ENCODE measurements at regions not wholly inside any gene's neighbourhood (a gene's known extent, or its start where the extent isn't known, plus 50 kb on each side); places are given as distances from the start of the nearest gene placed in this dataset.
"Not testable (repeated sequence)": the region's sequence is repeated elsewhere in the genome, so short reads cannot be mapped to it uniquely, and the experiment has no call there.

- TF ChIP-seq CTCF (IDR thresholded peaks at IDR 0.05; ENCODE audit: insufficient read depth, low read depth, low read length) = no peak
- ChIA-PET CTCF (no interaction called here), POLR2A (no interaction called here)
- Histone ChIP-seq H3K4me3 (ENCODE audit: low read depth, low read length) (no peak overlapping the region), H3K27me3 (ENCODE audit: control insufficient read depth, insufficient read depth, low read length) (no peaks in the 10 kb centered on the region), H3K36me3 (ENCODE audit: control insufficient read depth, insufficient read depth, low read length) (no peaks in the 10 kb centered on the region)
- no peak for DNase-seq (ENCODE audit: low read depth)
Observed at GRCh38 chr11:83361831-83362230, 75.7 kb upstream of the CCDC90B start.

DNA sequence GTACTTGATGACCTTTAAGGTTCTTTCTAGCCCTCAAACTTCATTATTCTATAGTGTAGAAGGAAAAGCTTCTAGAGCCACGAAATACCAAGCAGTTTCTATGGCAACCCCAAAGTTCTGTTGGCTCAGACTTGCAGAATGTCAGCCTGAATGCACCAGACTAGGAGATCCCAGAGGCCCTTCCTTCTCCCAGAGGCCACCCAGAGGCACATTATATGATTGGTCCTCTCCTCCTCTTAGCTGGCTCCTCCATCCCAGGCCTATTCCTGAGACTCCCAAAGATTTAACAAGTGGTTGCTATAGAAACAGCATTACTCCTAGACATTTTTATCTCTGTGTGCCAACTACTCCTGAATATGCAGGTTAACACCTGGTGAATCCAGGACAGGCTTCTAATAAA, 69.2 kb upstream of the CCDC90B start:
- ChIA-PET CTCF (interaction anchor here (0.7 kb wide), 1 partner anchor 20 kb away, joined by 3 read pairs; no protein-coding TSS in a partner anchor), POLR2A (no interaction called here)
- Histone ChIP-seq H3K4me3 (ENCODE audit: low read depth, low read length) (no peak overlapping the region), H3K36me3 (ENCODE audit: control insufficient read depth, insufficient read depth, low read length) (no peaks in the 10 kb centered on the region), H3K27me3 (ENCODE audit: control insufficient read depth, insufficient read depth, low read length) (no peaks in the 10 kb centered on the region)
- TF ChIP-seq CTCF (IDR thresholded peaks at IDR 0.05; ENCODE audit: insufficient read depth, low read depth, low read length) = no peak
- DNase-seq (ENCODE audit: low read depth) = no peak

- Histone ChIP-seq H3K36me3 (ENCODE audit: control insufficient read depth, insufficient read depth, low read length) (no peaks in the 10 kb centered on the region), H3K4me3 (ENCODE audit: low read depth, low read length) (no peak overlapping the region), H3K27me3 (ENCODE audit: control insufficient read depth, insufficient read depth, low read length) (no peaks in the 10 kb centered on the region)
- ChIA-PET POLR2A (no interaction called here), CTCF (interaction anchor here (0.6 kb wide), 1 partner anchor 483 kb away, joined by 3 read pairs; no protein-coding TSS in a partner anchor)
- no peak for DNase-seq (ENCODE audit: low read depth)
- TF ChIP-seq CTCF (IDR thresholded peaks at IDR 0.05; ENCODE audit: insufficient read depth, low read depth, low read length) = no peak
Observed at GRCh38 chr11:83350187-83350586, 64.0 kb upstream of the CCDC90B start.

- Histone ChIP-seq H3K36me3 (ENCODE audit: control insufficient read depth, insufficient read depth, low read length) (no peaks in the 10 kb centered on the region), H3K27me3 (ENCODE audit: control insufficient read depth, insufficient read depth, low read length) (no peaks in the 10 kb centered on the region), H3K4me3 (ENCODE audit: low read depth, low read length) (no peak overlapping the region)
- ChIA-PET POLR2A (no interaction called here), CTCF (no interaction called here)
- DNase-seq (ENCODE audit: low read depth) = no peak
- TF ChIP-seq CTCF (IDR thresholded peaks at IDR 0.05; ENCODE audit: insufficient read depth, low read depth, low read length) = no peak
Observed at GRCh38 chr11:83349296-83349695, 63.1 kb upstream of the CCDC90B start.

DNA sequence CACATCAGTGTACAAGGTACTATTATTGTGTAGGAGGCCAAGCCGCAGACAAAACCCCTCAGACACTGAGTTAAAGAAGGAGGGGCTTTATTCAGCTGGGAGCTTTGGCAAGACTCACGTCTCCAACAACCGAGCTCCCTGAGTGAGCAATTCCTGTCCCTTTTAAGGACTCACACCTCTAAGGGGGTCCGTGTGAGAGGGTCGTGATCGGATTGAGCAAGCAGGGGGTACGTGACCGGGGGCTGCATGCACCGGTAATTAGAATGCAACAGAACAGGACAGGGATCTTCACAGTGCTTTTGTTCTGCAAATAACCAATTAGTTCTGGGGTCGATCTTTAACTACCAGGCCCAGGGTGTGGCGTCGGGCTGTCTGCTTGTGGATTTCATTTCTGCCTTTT, 60.5 kb upstream of the CCDC90B start:
- CTCF ChIA-PET; H3K4me3 ChIP-seq (ENCODE audit: low read depth, low read length); H3K36me3 ChIP-seq (ENCODE audit: control insufficient read depth, insufficient read depth, low read length); H3K27me3 ChIP-seq (ENCODE audit: control insufficient read depth, insufficient read depth, low read length); POLR2A ChIA-PET; DNase-seq (ENCODE audit: low read depth): not testable (repeated sequence)

DNA sequence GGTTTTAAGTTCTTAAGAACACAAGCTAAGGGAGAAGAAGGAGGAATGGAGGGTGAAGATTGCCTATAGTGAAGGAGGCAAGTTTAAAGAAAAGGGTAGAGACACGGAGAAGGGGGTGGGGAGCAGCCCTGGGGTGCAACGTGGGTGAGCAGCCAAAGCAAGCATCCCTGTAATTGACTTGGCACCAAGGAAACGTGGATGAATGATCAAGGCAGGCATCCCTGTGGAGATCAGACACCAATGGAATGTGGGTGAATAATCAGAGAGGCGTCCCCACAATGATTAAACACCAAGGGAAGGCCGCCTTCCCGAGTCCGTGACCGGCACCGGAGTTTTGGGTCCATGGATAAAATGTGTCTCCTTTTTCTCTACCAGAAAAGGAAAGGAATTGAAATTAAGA, 58.4 kb upstream of the CCDC90B start:
- POLR2A ChIA-PET; DNase-seq (ENCODE audit: low read depth); H3K27me3 ChIP-seq (ENCODE audit: control insufficient read depth, insufficient read depth, low read length); H3K4me3 ChIP-seq (ENCODE audit: low read depth, low read length); CTCF ChIA-PET; H3K36me3 ChIP-seq (ENCODE audit: control insufficient read depth, insufficient read depth, low read length): not testable (repeated sequence)

All from BJ (cell line).